ENCODE measurements at regions not wholly inside any gene's neighbourhood (a gene's known extent, or its start where the extent isn't known, plus 50 kb on each side); places are given as distances from the start of the nearest gene placed in this dataset.

- WGBS (ENCODE audit: low lambda C conversion rate, missing lambda C conversion rate): 43% methylated on average over 1 of the region's 1 CpG
- no peaks in the 10 kb centered on the region for H3K79me2 ChIP-seq
- H3K4me2 ChIP-seq: no peak overlapping the region
- no peak for DNase-seq (ENCODE audit: low spot score)
- no peaks in the 10 kb centered on the region for H3K27me3 ChIP-seq
- H3K4me1 ChIP-seq (ENCODE audit: insufficient read depth): no peaks in the 10 kb centered on the region
- H2AFZ ChIP-seq: no peak overlapping the region
- TF ChIP-seq EZH2 (IDR thresholded peaks at IDR 0.05; ENCODE audit: borderline replicate concordance): no peak
- TF ChIP-seq EZH2phosphoT487 (IDR thresholded peaks at IDR 0.05; ENCODE audit: low read depth, severe bottlenecking, unreplicated experiment): no peak
- TF ChIP-seq, protein P1, sequence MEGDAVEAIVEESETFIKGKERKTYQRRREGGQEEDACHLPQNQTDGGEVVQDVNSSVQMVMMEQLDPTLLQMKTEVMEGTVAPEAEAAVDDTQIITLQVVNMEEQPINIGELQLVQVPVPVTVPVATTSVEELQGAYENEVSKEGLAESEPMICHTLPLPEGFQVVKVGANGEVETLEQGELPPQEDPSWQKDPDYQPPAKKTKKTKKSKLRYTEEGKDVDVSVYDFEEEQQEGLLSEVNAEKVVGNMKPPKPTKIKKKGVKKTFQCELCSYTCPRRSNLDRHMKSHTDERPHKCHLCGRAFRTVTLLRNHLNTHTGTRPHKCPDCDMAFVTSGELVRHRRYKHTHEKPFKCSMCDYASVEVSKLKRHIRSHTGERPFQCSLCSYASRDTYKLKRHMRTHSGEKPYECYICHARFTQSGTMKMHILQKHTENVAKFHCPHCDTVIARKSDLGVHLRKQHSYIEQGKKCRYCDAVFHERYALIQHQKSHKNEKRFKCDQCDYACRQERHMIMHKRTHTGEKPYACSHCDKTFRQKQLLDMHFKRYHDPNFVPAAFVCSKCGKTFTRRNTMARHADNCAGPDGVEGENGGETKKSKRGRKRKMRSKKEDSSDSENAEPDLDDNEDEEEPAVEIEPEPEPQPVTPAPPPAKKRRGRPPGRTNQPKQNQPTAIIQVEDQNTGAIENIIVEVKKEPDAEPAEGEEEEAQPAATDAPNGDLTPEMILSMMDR (IDR thresholded peaks at IDR 0.05; ENCODE audit: poor library complexity): no peak
- H3K36me3 ChIP-seq (replicated peaks; ENCODE audit: insufficient read depth, low read depth): no peaks in the 10 kb centered on the region
- no peak overlapping the region for H3K27ac ChIP-seq
- no peaks in the 10 kb centered on the region for H3K9me2 ChIP-seq (replicated peaks; ENCODE audit: insufficient read depth)
- no peaks in the 10 kb centered on the region for H4K20me1 ChIP-seq (ENCODE audit: insufficient read depth, poor library complexity, severe bottlenecking)
- no peak overlapping the region for H3K4me3 ChIP-seq
- H3K9me3 ChIP-seq (ENCODE audit: low read depth): no peaks in the 10 kb centered on the region
Measured at GRCh38 chrX:74085642-74086236, 218.2 kb upstream of the ZCCHC13 start.

GRCh38 chrX:74080165-74080564, 223.8 kb upstream of the ZCCHC13 start:
- no peak overlapping the region for H3K27ac ChIP-seq
- H4K20me1 ChIP-seq (ENCODE audit: insufficient read depth, poor library complexity, severe bottlenecking): no peaks in the 10 kb centered on the region
- no peak overlapping the region for H2AFZ ChIP-seq
- H3K4me3 ChIP-seq: no peak overlapping the region
- no peaks in the 10 kb centered on the region for H3K27me3 ChIP-seq
- no peaks in the 10 kb centered on the region for H3K79me2 ChIP-seq
- no peaks in the 10 kb centered on the region for H3K9me2 ChIP-seq (replicated peaks; ENCODE audit: insufficient read depth)
- no peak for TF ChIP-seq EZH2phosphoT487 (IDR thresholded peaks at IDR 0.05; ENCODE audit: low read depth, severe bottlenecking, unreplicated experiment)
- no peaks in the 10 kb centered on the region for H3K4me1 ChIP-seq (ENCODE audit: insufficient read depth)
- H3K36me3 ChIP-seq (replicated peaks; ENCODE audit: insufficient read depth, low read depth): no peaks in the 10 kb centered on the region
- H3K4me2 ChIP-seq: no peak overlapping the region
- no peak for DNase-seq (ENCODE audit: low spot score)
- peaks cover 5% of the 10 kb centered on the region for H3K9me3 ChIP-seq (ENCODE audit: low read depth)

GRCh38 chrX:74065831-74066390, 213.4 kb upstream of the XIST start:
- Histone ChIP-seq H3K79me2 (no peaks in the 10 kb centered on the region), H3K9me2 (replicated peaks; ENCODE audit: insufficient read depth) (no peaks in the 10 kb centered on the region), H3K27ac (no peak overlapping the region), H3K4me2 (no peak overlapping the region), H3K27me3 (no peaks in the 10 kb centered on the region), H3K4me3 (no peak overlapping the region), H3K36me3 (replicated peaks; ENCODE audit: insufficient read depth, low read depth) (no peaks in the 10 kb centered on the region), H3K4me1 (ENCODE audit: insufficient read depth) (no peaks in the 10 kb centered on the region), H2AFZ (no peak overlapping the region), H4K20me1 (ENCODE audit: insufficient read depth, poor library complexity, severe bottlenecking) (no peaks in the 10 kb centered on the region), H3K9me3 (ENCODE audit: low read depth) (peaks cover 6% of the 10 kb centered on the region)
- 95% methylated on average over 27 of the region's 27 CpGs for WGBS (ENCODE audit: low lambda C conversion rate, missing lambda C conversion rate)
- TF ChIP-seq, protein P1 (IDR thresholded peaks at IDR 0.05; ENCODE audit: poor library complexity): no peak
- no peak for TF ChIP-seq EZH2 (IDR thresholded peaks at IDR 0.05; ENCODE audit: borderline replicate concordance)
- no peak for TF ChIP-seq EZH2phosphoT487 (IDR thresholded peaks at IDR 0.05; ENCODE audit: low read depth, severe bottlenecking, unreplicated experiment)
- DNase-seq (ENCODE audit: low spot score): no peak

GRCh38 chrX:74063426-74064155, 211.1 kb upstream of the XIST start:
- Histone ChIP-seq H3K4me1 (ENCODE audit: insufficient read depth) (no peaks in the 10 kb centered on the region), H3K4me3 (no peak overlapping the region), H4K20me1 (ENCODE audit: insufficient read depth, poor library complexity, severe bottlenecking) (no peaks in the 10 kb centered on the region), H3K4me2 (no peak overlapping the region), H2AFZ (no peak overlapping the region), H3K27ac (no peak overlapping the region), H3K79me2 (no peaks in the 10 kb centered on the region), H3K9me3 (ENCODE audit: low read depth) (peaks cover 5% of the 10 kb centered on the region), H3K36me3 (replicated peaks; ENCODE audit: insufficient read depth, low read depth) (no peaks in the 10 kb centered on the region), H3K9me2 (replicated peaks; ENCODE audit: insufficient read depth) (no peaks in the 10 kb centered on the region), H3K27me3 (no peaks in the 10 kb centered on the region)
- 46% methylated on average over 1 of the region's 1 CpG for WGBS (ENCODE audit: low lambda C conversion rate, missing lambda C conversion rate)
- TF ChIP-seq EZH2 (IDR thresholded peaks at IDR 0.05; ENCODE audit: borderline replicate concordance) (no peak), EZH2phosphoT487 (IDR thresholded peaks at IDR 0.05; ENCODE audit: low read depth, severe bottlenecking, unreplicated experiment) (no peak)
- TF ChIP-seq, protein P1 (IDR thresholded peaks at IDR 0.05; ENCODE audit: poor library complexity): no peak
- DNase-seq (ENCODE audit: low spot score): no peak

Measured in hepatocyte (in vitro differentiated cells).